GM18502 (cell line): ENCODE measurements at regions not wholly inside any gene's neighbourhood (a gene's known extent, or its start where the extent isn't known, plus 50 kb on each side); places are given as distances from the start of the nearest gene placed in this dataset.
"Not testable (repeated sequence)": the region's sequence is repeated elsewhere in the genome, so short reads cannot be mapped to it uniquely, and the experiment has no call there.

Source experiments
- ATAC-seq: cut with Tn5 transposase; IDR thresholded peaks from one replicate; pipeline ENCODE4 v1.9.1; 2021; ENCODE audit warnings: mild to moderate bottlenecking; ENCODE audit not compliant: unreplicated experiment, poor library complexity

- ATAC-seq: peak; percentile 83
Observed at GRCh38 chr1:38527373-38527966, 332.1 kb downstream of the RRAGC start.

- no peak for ATAC-seq
Observed at GRCh38 chr1:38526046-38526445, 333.5 kb downstream of the RRAGC start.

- ATAC-seq: no peak
Observed at GRCh38 chr1:38525343-38526043, 334.1 kb downstream of the RRAGC start.

GRCh38 chr1:38524025-38524641, 335.4 kb downstream of the RRAGC start:
- no peak for ATAC-seq

GRCh38 chr1:38523568-38523939, 336.0 kb downstream of the RRAGC start:
- ATAC-seq: no peak

- no peak for ATAC-seq
Observed at GRCh38 chr1:38522915-38523567, 336.5 kb downstream of the RRAGC start.

- no peak for ATAC-seq
Observed at GRCh38 chr1:38516560-38516959, 343.0 kb downstream of the RRAGC start.

- ATAC-seq: no peak
Observed at GRCh38 chr1:38512789-38513188, 346.8 kb downstream of the RRAGC start.

- ATAC-seq: no peak
Observed at GRCh38 chr1:38512024-38512767, 347.4 kb downstream of the RRAGC start.

- ATAC-seq: no peak
Observed at GRCh38 chr1:38508232-38508631, 351.3 kb downstream of the RRAGC start.

- no peak for ATAC-seq
Observed at GRCh38 chr1:38507563-38507962, 352.0 kb downstream of the RRAGC start.

- no peak for ATAC-seq
Observed at GRCh38 chr1:38505944-38506343, 353.6 kb downstream of the RRAGC start.

GRCh38 chr1:38502758-38503157, 356.8 kb downstream of the RRAGC start:
- ATAC-seq: no peak

- ATAC-seq: no peak
Observed at GRCh38 chr1:38500891-38501290, 358.7 kb downstream of the RRAGC start.

- no peak for ATAC-seq
Observed at GRCh38 chr1:38500352-38500751, 359.2 kb downstream of the RRAGC start.

GRCh38 chr1:38498686-38499085, 360.9 kb downstream of the RRAGC start:
- ATAC-seq: no peak

GRCh38 chr1:38497921-38498656, 361.5 kb downstream of the RRAGC start:
- no peak for ATAC-seq

GRCh38 chr1:38493306-38493705, 366.3 kb downstream of the RRAGC start:
- ATAC-seq: not testable (repeated sequence)

GRCh38 chr1:38489844-38490270, 369.7 kb downstream of the RRAGC start:
- no peak for ATAC-seq
